ENCODE measurements at regions not wholly inside any gene's neighbourhood (a gene's known extent, or its start where the extent isn't known, plus 50 kb on each side); places are given as distances from the start of the nearest gene placed in this dataset.

GRCh38 chr6:105985816-105986632, 100.1 kb upstream of the PRDM1 start:
- no peak for FAIRE-seq
- Histone ChIP-seq H2AFZ (ENCODE audit: low read depth, low read length) (peak overlapping the region; percentile 42), H3K9ac (replicated peaks; ENCODE audit: extremely low read depth, insufficient read depth, low read length) (no peak overlapping the region), H3K79me2 (ENCODE audit: control insufficient read depth, insufficient read depth, low read length) (no peaks in the 10 kb centered on the region), H3K4me1 (ENCODE audit: control insufficient read depth, extremely low read depth, insufficient read depth, low read length) (peaks cover 4% of the 10 kb centered on the region), H3K27me3 (ENCODE audit: control insufficient read depth in 2 of 2, insufficient read depth in 2 of 2, low read length in 2 of 2) (peaks cover 72 to 80% of the 10 kb centered on the region in 2 experiments), H3K9me1 (replicated peaks; ENCODE audit: control insufficient read depth, extremely low read depth, insufficient read depth, low read length) (no peaks in the 10 kb centered on the region), H3K9me3 (replicated peaks; ENCODE audit: control insufficient read depth, insufficient read depth, low read length) (no peaks in the 10 kb centered on the region), H3K4me2 (ENCODE audit: insufficient read depth, low read length) (no peak overlapping the region), H3K36me3 (ENCODE audit: control insufficient read depth in 2 of 2, extremely low read depth in 1 of 2, insufficient read depth in 2 of 2, low read length in 2 of 2) (no peaks in the 10 kb centered on the region), H4K20me1 (replicated peaks; ENCODE audit: control insufficient read depth, extremely low read depth, insufficient read depth, low read length) (no peaks in the 10 kb centered on the region), H3K27ac (ENCODE audit: insufficient read depth, low read depth, low read length) (no peak overlapping the region), H3K4me3 (replicated peaks in 1 of 3; ENCODE audit: insufficient read depth in 1 of 3, low read depth in 1 of 3, low read length in 3 of 3) (no peak overlapping the region)
- ChIA-PET POLR2A (no interaction called here), CTCF (no interaction called here)
- intact Hi-C loops (cut with micrococcal nuclease), result no loop called here
- DNase-seq (ENCODE audit: low read depth, low spot score), result no peak
- no peak for TF ChIP-seq CTCF (IDR thresholded peaks at IDR 0.05; ENCODE audit: extremely low read depth in 1 of 2, insufficient read depth in 1 of 2, low read depth in 1 of 2, low read length in 2 of 2)
- peak; percentile 84 for TF ChIP-seq EZH2 (IDR thresholded peaks at IDR 0.05; ENCODE audit: borderline replicate concordance, low read depth, low read length, severe bottlenecking)
- TF ChIP-seq JUN (IDR thresholded peaks at IDR 0.05; ENCODE audit: borderline replicate concordance, insufficient read depth, insufficient read length, low read depth), result no peak
- no TSS peak for BruUV-seq (replicated peaks)
- dilution Hi-C loops (cut with MboI; ENCODE audit: extremely low pct_ligation_motif_present, low sequenced_read_pairs), result no loop called here
